ENCODE measurements at regions not wholly inside any gene's neighbourhood (a gene's known extent, or its start where the extent isn't known, plus 50 kb on each side); places are given as distances from the start of the nearest gene placed in this dataset.

DNA sequence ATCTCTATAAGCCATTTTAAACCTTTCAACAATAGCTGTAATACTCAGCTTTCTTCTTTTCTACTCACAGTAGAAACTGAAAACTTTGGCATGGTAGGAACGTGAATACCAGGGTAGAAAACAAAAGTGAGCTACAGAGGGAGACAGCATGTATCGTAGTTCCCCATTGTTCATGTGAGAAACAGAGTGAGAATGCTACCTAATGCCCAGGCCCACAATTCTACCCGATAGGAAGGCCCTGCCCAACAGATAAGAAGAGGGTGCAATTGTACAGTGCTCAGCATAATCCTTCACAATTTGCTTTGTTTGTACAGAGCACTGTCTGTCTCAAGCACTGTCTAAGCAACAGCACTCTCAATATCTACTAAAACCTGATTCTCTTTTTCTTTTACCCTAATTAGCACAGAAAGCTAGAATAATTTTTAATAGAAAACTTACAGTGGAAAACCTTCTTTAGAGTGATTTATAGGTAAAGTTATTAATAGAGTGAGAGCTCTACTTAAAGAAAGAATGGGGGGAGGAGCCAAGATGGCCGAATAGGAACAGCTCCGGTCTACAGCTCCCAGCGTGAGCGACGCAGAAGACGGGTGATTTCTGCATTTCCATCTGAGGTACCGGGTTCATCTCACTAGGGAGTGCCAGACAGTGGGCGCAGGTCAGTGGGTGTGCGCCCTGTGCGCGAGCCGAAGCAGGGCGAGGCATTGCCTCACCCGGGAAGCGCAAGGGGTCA lies 322.3 kb downstream of the EFNB2 start:
- Histone ChIP-seq H3K4me3 (ENCODE audit: insufficient read depth, low read depth, low read length) (no peak overlapping the region; the same call in 1 of the 2 replicates), H4K20me1 (ENCODE audit: insufficient read depth, low read length) (no peaks in the 10 kb centered on the region), H3K56ac (ENCODE audit: extremely low read depth, insufficient read depth, low read length) (no peak overlapping the region), H3K27ac (ENCODE audit: insufficient read depth, low read length) (peak overlapping the region; percentile 36; the same call in 1 of the 2 replicates), H3K27me3 (ENCODE audit: control insufficient read depth, insufficient read depth, low read length) (no peaks in the 10 kb centered on the region), H3K4me1 (ENCODE audit: control insufficient read depth, insufficient read depth, low read length) (peaks cover 3% of the 10 kb centered on the region), H3K9me1 (ENCODE audit: insufficient read depth, low read length) (no peaks in the 10 kb centered on the region), H2AK9ac (replicated peaks; ENCODE audit: low read depth, low read length, poor library complexity) (no peak overlapping the region), H4K91ac (ENCODE audit: insufficient read depth, low read depth, low read length) (peak overlapping the region; percentile 20; the same call in 1 of the 2 replicates), H4K8ac (ENCODE audit: low read depth in 2 of 2, low read length in 2 of 2) (peak overlapping the region; percentile 10 to 20; a peak in 2 of 4 replicates), H3K9me3 (ENCODE audit: control insufficient read depth, insufficient read depth, low read length) (no peaks in the 10 kb centered on the region), H2BK15ac (ENCODE audit: low read depth, low read length) (no peak overlapping the region), H3K4ac (ENCODE audit: low read depth, low read length) (no peak overlapping the region), H3K79me1 (ENCODE audit: low read depth in 1 of 2, low read length in 2 of 2) (no peaks in the 10 kb centered on the region), H3K4me2 (ENCODE audit: low read depth, low read length) (peak overlapping the region; percentile 53), H3K23ac (ENCODE audit: low read depth, low read length) (no peak overlapping the region), H2AK5ac (ENCODE audit: low read depth, low read length) (no peak overlapping the region), H2BK20ac (ENCODE audit: low read depth, low read length) (no peak overlapping the region), H3K14ac (replicated peaks; ENCODE audit: low read depth, low read length) (no peak overlapping the region), H2AFZ (replicated peaks; ENCODE audit: low read length, poor library complexity) (no peak overlapping the region), H2BK5ac (ENCODE audit: low read depth, low read length, poor library complexity, severe bottlenecking) (no peak overlapping the region), H4K5ac (ENCODE audit: low read depth, low read length) (peak overlapping the region; percentile 75), H3K36me3 (ENCODE audit: control insufficient read depth, insufficient read depth, low read length) (no peaks in the 10 kb centered on the region), H2BK120ac (ENCODE audit: low read depth, low read length) (no peak overlapping the region; the same call in 1 of the 2 replicates), H3K18ac (ENCODE audit: low read depth, low read length) (peak overlapping the region; percentile 57), H3K9ac (ENCODE audit: low read depth, low read length) (no peak overlapping the region)
- ChIA-PET POLR2A (ENCODE audit: unreplicated experiment) (no interaction called here), CTCF (no interaction called here)
- WGBS, 2 experiments (ENCODE audit: extremely low coverage in 2 of 2, insufficient read length in 1 of 2), result 89% methylated on average over 5 of the region's 18 CpGs; no CpG with 5 or more reads in 1 of the 2 experiments
- no peak for DNase-seq
- TF ChIP-seq, protein P1, sequence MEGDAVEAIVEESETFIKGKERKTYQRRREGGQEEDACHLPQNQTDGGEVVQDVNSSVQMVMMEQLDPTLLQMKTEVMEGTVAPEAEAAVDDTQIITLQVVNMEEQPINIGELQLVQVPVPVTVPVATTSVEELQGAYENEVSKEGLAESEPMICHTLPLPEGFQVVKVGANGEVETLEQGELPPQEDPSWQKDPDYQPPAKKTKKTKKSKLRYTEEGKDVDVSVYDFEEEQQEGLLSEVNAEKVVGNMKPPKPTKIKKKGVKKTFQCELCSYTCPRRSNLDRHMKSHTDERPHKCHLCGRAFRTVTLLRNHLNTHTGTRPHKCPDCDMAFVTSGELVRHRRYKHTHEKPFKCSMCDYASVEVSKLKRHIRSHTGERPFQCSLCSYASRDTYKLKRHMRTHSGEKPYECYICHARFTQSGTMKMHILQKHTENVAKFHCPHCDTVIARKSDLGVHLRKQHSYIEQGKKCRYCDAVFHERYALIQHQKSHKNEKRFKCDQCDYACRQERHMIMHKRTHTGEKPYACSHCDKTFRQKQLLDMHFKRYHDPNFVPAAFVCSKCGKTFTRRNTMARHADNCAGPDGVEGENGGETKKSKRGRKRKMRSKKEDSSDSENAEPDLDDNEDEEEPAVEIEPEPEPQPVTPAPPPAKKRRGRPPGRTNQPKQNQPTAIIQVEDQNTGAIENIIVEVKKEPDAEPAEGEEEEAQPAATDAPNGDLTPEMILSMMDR (conservative IDR thresholded peaks at IDR 0.05; ENCODE audit: low read depth, low read length), result no peak
- TF ChIP-seq MAZ (IDR thresholded peaks at IDR 0.05; ENCODE audit: borderline replicate concordance, low read depth, low read length), result no peak
- no peak for TF ChIP-seq MXI1 (IDR thresholded peaks at IDR 0.05; ENCODE audit: borderline replicate concordance, low read depth, low read length)
- TF ChIP-seq, protein P2, sequence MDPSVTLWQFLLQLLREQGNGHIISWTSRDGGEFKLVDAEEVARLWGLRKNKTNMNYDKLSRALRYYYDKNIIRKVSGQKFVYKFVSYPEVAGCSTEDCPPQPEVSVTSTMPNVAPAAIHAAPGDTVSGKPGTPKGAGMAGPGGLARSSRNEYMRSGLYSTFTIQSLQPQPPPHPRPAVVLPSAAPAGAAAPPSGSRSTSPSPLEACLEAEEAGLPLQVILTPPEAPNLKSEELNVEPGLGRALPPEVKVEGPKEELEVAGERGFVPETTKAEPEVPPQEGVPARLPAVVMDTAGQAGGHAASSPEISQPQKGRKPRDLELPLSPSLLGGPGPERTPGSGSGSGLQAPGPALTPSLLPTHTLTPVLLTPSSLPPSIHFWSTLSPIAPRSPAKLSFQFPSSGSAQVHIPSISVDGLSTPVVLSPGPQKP (IDR thresholded peaks at IDR 0.05; ENCODE audit: borderline replicate concordance, low read depth, low read length), result no peak
- no peak for TF ChIP-seq RFX5 (IDR thresholded peaks at IDR 0.05; ENCODE audit: low read depth, low read length)
- no peak for TF ChIP-seq FOS (IDR thresholded peaks at IDR 0.05; ENCODE audit: low read depth, low read length)
- no peak for TF ChIP-seq CEBPB (IDR thresholded peaks at IDR 0.05; ENCODE audit: low read depth, low read length)
- no peak for TF ChIP-seq NFE2L2 (IDR thresholded peaks at IDR 0.05; ENCODE audit: low read depth, low read length)
- TF ChIP-seq CHD1 (IDR thresholded peaks at IDR 0.05; ENCODE audit: low read depth, low read length), result no peak
- no peak for TF ChIP-seq RAD21 (IDR thresholded peaks at IDR 0.05; ENCODE audit: low read length)
- TF ChIP-seq BHLHE40 (IDR thresholded peaks at IDR 0.05; ENCODE audit: low read depth, low read length), result no peak
- TF ChIP-seq MAFK (IDR thresholded peaks at IDR 0.05; ENCODE audit: low read depth, low read length), result no peak
- TF ChIP-seq POLR2A (IDR thresholded peaks at IDR 0.05; ENCODE audit: low read depth, low read length), result no peak
- no peak for TF ChIP-seq RCOR1 (IDR thresholded peaks at IDR 0.05; ENCODE audit: insufficient replicate concordance, low read length)
- TF ChIP-seq, protein P3, sequence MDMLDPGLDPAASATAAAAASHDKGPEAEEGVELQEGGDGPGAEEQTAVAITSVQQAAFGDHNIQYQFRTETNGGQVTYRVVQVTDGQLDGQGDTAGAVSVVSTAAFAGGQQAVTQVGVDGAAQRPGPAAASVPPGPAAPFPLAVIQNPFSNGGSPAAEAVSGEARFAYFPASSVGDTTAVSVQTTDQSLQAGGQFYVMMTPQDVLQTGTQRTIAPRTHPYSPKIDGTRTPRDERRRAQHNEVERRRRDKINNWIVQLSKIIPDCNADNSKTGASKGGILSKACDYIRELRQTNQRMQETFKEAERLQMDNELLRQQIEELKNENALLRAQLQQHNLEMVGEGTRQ (IDR thresholded peaks at IDR 0.05; ENCODE audit: low read depth, low read length), result no peak
- no peak for TF ChIP-seq SMC3 (IDR thresholded peaks at IDR 0.05; ENCODE audit: low read depth, low read length)
- no TSS peak for BruUV-seq (replicated peaks)
- intact Hi-C loops (cut with micrococcal nuclease), result no loop called here
- dilution Hi-C loops (cut with HindIII; ENCODE audit: low sequenced_read_pairs, unreplicated experiment), result no loop called here
- peak; percentile 56 for ATAC-seq (ENCODE audit: low read depth)
- in situ Hi-C loops (cut with MboI; ENCODE audit: low sequenced_read_pairs), result no loop called here

Data from IMR-90 (cell line).